ENCODE measurements at regions not wholly inside any gene's neighbourhood (a gene's known extent, or its start where the extent isn't known, plus 50 kb on each side); places are given as distances from the start of the nearest gene placed in this dataset.
"Not testable (repeated sequence)": the region's sequence is repeated elsewhere in the genome, so short reads cannot be mapped to it uniquely, and the experiment has no call there.

DNA sequence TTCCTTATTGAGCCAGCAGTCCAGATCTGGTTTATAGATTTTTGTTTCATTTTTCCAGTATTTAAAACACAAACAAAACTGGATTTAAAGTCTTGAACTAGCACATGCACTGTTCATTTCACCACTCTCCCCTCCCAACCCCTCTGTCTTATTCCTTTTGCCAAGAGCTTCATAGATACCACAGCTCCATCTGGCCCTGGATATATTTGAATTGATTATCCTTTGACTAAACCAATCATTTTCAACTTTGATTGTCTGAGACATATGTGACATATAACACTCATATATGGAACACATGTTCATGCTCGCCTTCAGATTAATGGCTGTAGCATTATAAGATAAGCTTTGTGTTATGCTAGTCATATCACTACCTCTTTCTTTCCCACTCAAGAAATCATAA lies 376.6 kb upstream of the NAALADL2 start:
- TF ChIP-seq, protein P1, sequence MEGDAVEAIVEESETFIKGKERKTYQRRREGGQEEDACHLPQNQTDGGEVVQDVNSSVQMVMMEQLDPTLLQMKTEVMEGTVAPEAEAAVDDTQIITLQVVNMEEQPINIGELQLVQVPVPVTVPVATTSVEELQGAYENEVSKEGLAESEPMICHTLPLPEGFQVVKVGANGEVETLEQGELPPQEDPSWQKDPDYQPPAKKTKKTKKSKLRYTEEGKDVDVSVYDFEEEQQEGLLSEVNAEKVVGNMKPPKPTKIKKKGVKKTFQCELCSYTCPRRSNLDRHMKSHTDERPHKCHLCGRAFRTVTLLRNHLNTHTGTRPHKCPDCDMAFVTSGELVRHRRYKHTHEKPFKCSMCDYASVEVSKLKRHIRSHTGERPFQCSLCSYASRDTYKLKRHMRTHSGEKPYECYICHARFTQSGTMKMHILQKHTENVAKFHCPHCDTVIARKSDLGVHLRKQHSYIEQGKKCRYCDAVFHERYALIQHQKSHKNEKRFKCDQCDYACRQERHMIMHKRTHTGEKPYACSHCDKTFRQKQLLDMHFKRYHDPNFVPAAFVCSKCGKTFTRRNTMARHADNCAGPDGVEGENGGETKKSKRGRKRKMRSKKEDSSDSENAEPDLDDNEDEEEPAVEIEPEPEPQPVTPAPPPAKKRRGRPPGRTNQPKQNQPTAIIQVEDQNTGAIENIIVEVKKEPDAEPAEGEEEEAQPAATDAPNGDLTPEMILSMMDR (IDR thresholded peaks at IDR 0.05): no peak
- TF ChIP-seq POLR2A (IDR thresholded peaks at IDR 0.05): no peak
- Histone ChIP-seq H3K9me3 (no peaks in the 10 kb centered on the region), H3K4me3 (no peak overlapping the region), H3K4me1 (peaks cover 0 to 16% (median 0%) of the 10 kb centered on the region in 3 donors), H3K27me3 (no peaks in the 10 kb centered on the region), H3K36me3 (no peaks in the 10 kb centered on the region), H3K27ac (no peak overlapping the region)
- intact Hi-C loops (cut with DNase I): no loop called here
- no peak for DNase-seq
- 95% methylated on average over 1 of the region's 1 CpG for WGBS, 2 donors

DNA sequence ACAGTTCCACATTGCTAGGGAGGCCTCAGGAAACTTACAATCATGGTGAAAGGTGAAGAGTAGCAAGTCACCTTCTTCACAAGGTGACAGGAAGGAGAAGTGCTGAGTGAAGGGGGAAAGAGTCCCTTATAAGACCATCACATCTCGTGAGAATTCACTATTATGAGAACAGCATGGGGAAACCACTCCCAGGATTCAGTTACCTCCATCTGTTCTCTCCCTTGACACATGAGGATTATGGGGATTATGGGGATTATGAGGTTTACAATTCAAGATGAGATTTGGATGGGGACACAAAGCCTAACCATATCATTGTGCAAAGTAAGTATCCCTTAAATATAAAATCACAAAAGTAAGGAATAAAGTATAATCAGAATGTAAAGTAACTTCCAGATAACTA lies 375.9 kb upstream of the NAALADL2 start:
- DNase-seq: no peak
- H3K4me3 ChIP-seq: no peak overlapping the region
- H3K27me3 ChIP-seq: no peaks in the 10 kb centered on the region
- H3K27ac ChIP-seq: no peak overlapping the region
- intact Hi-C loops (cut with DNase I): no loop called here
- H3K9me3 ChIP-seq: no peaks in the 10 kb centered on the region
- peaks cover 0 to 16% (median 0%) of the 10 kb centered on the region in 3 donors for H3K4me1 ChIP-seq
- 19 to 25% methylated on average over 1 of the region's 1 CpG for WGBS, 2 donors
- no peaks in the 10 kb centered on the region for H3K36me3 ChIP-seq
- no peak for TF ChIP-seq POLR2A (IDR thresholded peaks at IDR 0.05)
- TF ChIP-seq, protein P1 (IDR thresholded peaks at IDR 0.05): no peak

GRCh38 chr3:174483856-174484255 lies 375.3 kb upstream of the NAALADL2 start:
- H3K36me3 ChIP-seq; H3K4me3 ChIP-seq; intact Hi-C loops (cut with DNase I); H3K9me3 ChIP-seq; H3K27me3 ChIP-seq; DNase-seq; H3K27ac ChIP-seq: not testable (repeated sequence)
- peaks cover 0 to 16% (median 0%) of the 10 kb centered on the region in 3 donors for H3K4me1 ChIP-seq
- 54% methylated on average over 5 to 6 of the region's 7 CpGs for WGBS, 2 donors

GRCh38 chr3:174488527-174488926 lies 370.6 kb upstream of the NAALADL2 start:
- intact Hi-C loops (cut with DNase I): no loop called here
- no peak for TF ChIP-seq POLR2A (IDR thresholded peaks at IDR 0.05)
- TF ChIP-seq, protein P1 (IDR thresholded peaks at IDR 0.05): no peak
- no peaks in the 10 kb centered on the region for H3K27me3 ChIP-seq
- H3K4me3 ChIP-seq: no peak overlapping the region
- no peak for DNase-seq
- peaks cover 0 to 4% (median 0%) of the 10 kb centered on the region in 3 donors for H3K4me1 ChIP-seq
- H3K27ac ChIP-seq: no peak overlapping the region
- no peaks in the 10 kb centered on the region for H3K36me3 ChIP-seq
- no peaks in the 10 kb centered on the region for H3K9me3 ChIP-seq
- 59 to 63% methylated on average over 2 of the region's 2 CpGs for WGBS, 2 donors

DNA sequence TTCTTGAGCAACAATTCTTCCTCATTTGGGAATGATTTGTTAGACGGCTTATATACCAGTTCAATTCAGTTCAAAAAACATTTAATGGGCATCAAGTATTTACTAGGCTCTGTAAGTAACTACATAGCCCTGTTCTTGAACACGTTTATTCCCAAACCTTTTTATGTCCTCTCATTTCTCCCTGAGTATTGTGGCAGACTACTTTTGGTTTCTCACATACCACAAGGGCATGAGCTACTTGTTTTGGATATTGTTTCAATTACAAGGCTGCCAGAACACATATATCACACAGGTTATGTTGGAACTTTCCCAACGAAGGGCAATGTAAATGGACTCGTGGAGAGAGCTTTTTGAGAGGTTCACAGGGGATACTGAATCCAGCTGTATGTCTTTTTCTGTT lies 363.8 kb upstream of the NAALADL2 start:
- Histone ChIP-seq H3K36me3 (no peaks in the 10 kb centered on the region), H3K4me1 (no peaks in the 10 kb centered on the region), H3K27me3 (no peaks in the 10 kb centered on the region), H3K9me3 (no peaks in the 10 kb centered on the region), H3K27ac (no peak overlapping the region), H3K4me3 (no peak overlapping the region)
- intact Hi-C loops (cut with DNase I): no loop called here
- no peak for TF ChIP-seq POLR2A (IDR thresholded peaks at IDR 0.05)
- TF ChIP-seq, protein P1 (IDR thresholded peaks at IDR 0.05): no peak
- DNase-seq: no peak
- 34 to 41% methylated on average over 4 of the region's 4 CpGs for WGBS, 2 donors

DNA sequence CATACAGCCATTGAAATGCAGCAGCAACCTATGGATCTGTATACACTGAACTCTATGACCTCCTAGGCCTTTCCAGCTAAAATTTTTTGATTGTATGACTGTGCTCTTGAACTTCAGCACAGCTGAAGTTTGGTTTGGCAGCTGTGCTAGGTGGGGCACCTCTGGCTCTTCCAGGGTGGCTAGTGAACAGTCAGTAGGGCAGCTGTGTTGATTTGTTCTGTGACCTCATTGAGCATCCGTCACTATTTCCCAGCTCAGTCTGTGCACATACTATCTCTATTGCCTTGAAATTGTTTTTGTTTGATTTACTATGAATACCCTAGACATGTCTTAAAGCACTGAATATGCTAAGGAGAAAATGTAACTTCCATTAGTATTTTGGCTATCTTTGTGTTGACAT lies 363.2 kb upstream of the NAALADL2 start:
- no peak overlapping the region for H3K4me3 ChIP-seq
- intact Hi-C loops (cut with DNase I): no loop called here
- no peaks in the 10 kb centered on the region for H3K9me3 ChIP-seq
- DNase-seq: no peak
- no peaks in the 10 kb centered on the region for H3K4me1 ChIP-seq
- no peaks in the 10 kb centered on the region for H3K27me3 ChIP-seq
- no peaks in the 10 kb centered on the region for H3K36me3 ChIP-seq
- TF ChIP-seq, protein P1 (IDR thresholded peaks at IDR 0.05): no peak
- TF ChIP-seq POLR2A (IDR thresholded peaks at IDR 0.05): no peak
- no peak overlapping the region for H3K27ac ChIP-seq
- 90% methylated on average over 1 of the region's 1 CpG for WGBS, 2 donors

Data from esophagus squamous epithelium (tissue), 5 donors.